Karpas-422 (cell line): ENCODE measurements at regions not wholly inside any gene's neighbourhood (a gene's known extent, or its start where the extent isn't known, plus 50 kb on each side); places are given as distances from the start of the nearest gene placed in this dataset.

Experiments used
- DNase-seq: peaks from one replicate; pipeline ENCODE4 v3.0.0-alpha.2; 2015
- H2AFZ ChIP-seq: fragments of 200-600 bp; sonication (generic); 2 replicates; pipeline ENCODE4 v1.6.1; 2014; ENCODE audit warnings: antibody characterized with exemption, low read length, mixed read lengths
- H3K27ac ChIP-seq: fragments of 200-600 bp; sonication (generic); 2 replicates; pipeline ENCODE4 v1.5.1; 2014; ENCODE audit warnings: mild to moderate bottlenecking, low read length, moderate library complexity
- H3K27me3 ChIP-seq: fragments of 200-600 bp; sonication (generic); 2 replicates; pipeline ENCODE4 v1.6.1; 2014; ENCODE audit warnings: low read length, mixed read lengths
- H3K36me3 ChIP-seq: fragments of 200-600 bp; sonication (generic); 2 replicates; pipeline ENCODE4 v1.6.1; 2014; ENCODE audit warnings: low read length, mixed read lengths; ENCODE audit not compliant: insufficient read depth
- H3K4me1 ChIP-seq: fragments of 200-600 bp; sonication (generic); 2 replicates; pipeline ENCODE4 v1.6.1; 2014; ENCODE audit warnings: mild to moderate bottlenecking, low read length, mixed read lengths
- H3K4me2 ChIP-seq: fragments of 200-600 bp; sonication (generic); 2 replicates; pipeline ENCODE4 v1.6.1; 2014; ENCODE audit warnings: low read length, low read depth, mild to moderate bottlenecking; ENCODE audit not compliant: poor library complexity, severe bottlenecking
- H3K4me3 ChIP-seq: fragments of 200-600 bp; sonication (generic); 2 replicates; pipeline ENCODE4 v1.5.1; 2014; ENCODE audit warnings: mild to moderate bottlenecking, antibody characterized with exemption, low read length, mixed read lengths
- H3K79me2 ChIP-seq: fragments of 200-600 bp; sonication (generic); 2 replicates; pipeline ENCODE4 v1.6.1; 2014; ENCODE audit warnings: mild to moderate bottlenecking, low read length, mixed read lengths
- H3K9ac ChIP-seq: fragments of 200-600 bp; sonication (generic); 2 replicates; pipeline ENCODE4 v1.6.0; 2014; ENCODE audit warnings: low read length
- H3K9me2 ChIP-seq: fragments of 200-600 bp; sonication (generic), shearing (Covaris generic); replicated peaks from 2 replicates; pipeline ENCODE4 v1.6.0; 2014; ENCODE audit warnings: mild to moderate bottlenecking, low read length, moderate library complexity; ENCODE audit not compliant: insufficient read depth
- H3K9me3 ChIP-seq: fragments of 300-700, 200-600 bp; sonication (generic); 2 replicates; pipeline ENCODE4 v1.6.1; 2014; ENCODE audit warnings: low read length, mixed read lengths
- H4K20me1 ChIP-seq: fragments of 200-600 bp; sonication (generic); 2 replicates; pipeline ENCODE4 v1.6.1; 2014; ENCODE audit warnings: mild to moderate bottlenecking, antibody characterized with exemption, low read length, low read depth; ENCODE audit not compliant: insufficient read depth

DNA sequence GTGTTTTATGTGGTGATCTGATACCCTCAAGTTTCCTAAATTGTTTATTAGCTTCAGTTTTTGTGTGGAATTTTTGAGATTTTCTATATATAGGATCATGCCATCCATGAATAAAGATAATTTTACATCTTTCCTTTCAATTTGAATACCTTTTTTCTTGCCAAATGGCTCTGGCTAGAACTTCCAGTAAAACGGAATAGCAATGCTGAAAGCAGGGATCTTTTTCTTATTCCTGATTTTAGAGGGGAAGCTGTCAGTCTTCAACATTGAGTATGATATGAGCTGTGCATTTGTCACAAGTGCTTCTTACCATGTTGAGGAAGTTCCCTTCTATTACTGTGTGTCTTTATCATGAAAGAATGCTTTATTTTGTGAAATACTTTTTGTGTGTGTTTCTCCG lies 618.8 kb downstream of the FGF9 start:
- Histone ChIP-seq H3K9me3 (no peaks in the 10 kb centered on the region), H3K79me2 (no peaks in the 10 kb centered on the region), H3K9ac (no peak overlapping the region), H3K4me2 (no peak overlapping the region), H3K27ac (no peak overlapping the region), H3K4me3 (no peak overlapping the region), H4K20me1 (no peaks in the 10 kb centered on the region), H3K27me3 (no peaks in the 10 kb centered on the region), H3K36me3 (no peaks in the 10 kb centered on the region), H3K4me1 (no peaks in the 10 kb centered on the region), H2AFZ (no peak overlapping the region), H3K9me2 (no peaks in the 10 kb centered on the region; the same call in 1 of the 2 replicates)
- DNase-seq, result no peak

GRCh38 chr13:22298530-22298929 lies 627.7 kb downstream of the FGF9 start:
- no peaks in the 10 kb centered on the region for H3K27me3 ChIP-seq
- peak; percentile 43 for DNase-seq
- no peak overlapping the region for H3K27ac ChIP-seq

DNA sequence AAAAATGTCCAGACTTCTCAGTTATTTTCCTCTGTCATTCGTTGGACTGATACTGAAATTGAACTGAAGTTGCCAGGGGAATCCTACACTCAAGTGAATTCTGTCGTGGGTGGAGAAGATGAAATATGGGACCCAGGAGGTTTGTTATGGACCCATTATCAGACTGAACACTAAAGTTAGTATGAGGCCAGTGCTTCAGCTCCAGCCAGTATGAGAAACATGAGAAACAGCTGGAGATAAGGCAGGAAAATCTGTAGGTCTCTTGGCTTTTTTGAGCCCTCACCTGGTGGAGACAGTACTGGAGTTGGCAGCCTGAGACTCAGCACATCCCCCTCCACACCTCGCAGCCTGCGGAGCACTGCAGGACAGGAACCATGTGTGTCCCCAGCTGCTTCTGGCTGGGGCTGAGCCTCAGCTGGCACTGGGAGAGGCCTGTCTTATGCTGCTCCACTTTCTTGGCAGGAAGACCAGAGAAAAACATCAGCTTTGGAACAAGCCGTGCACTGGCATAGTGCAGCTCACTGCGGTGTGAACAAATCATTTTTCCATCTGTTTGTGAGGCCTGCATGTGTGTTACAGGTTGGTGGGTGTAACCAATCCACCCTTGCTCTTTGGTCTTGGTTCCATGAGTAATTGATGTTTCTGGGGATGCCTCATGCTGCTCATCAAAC lies 641.0 kb downstream of the FGF9 start:
- H3K27me3 ChIP-seq, result no peaks in the 10 kb centered on the region
- H3K36me3 ChIP-seq, result no peaks in the 10 kb centered on the region

More at GRCh38 chr13:22298530-22298929, 627.7 kb downstream of the FGF9 start:
- Histone ChIP-seq H3K9me3 (no peaks in the 10 kb centered on the region), H3K4me2 (no peak overlapping the region), H3K9me2 (no peaks in the 10 kb centered on the region), H3K4me3 (no peak overlapping the region), H2AFZ (no peak overlapping the region), H3K36me3 (no peaks in the 10 kb centered on the region), H3K4me1 (no peaks in the 10 kb centered on the region), H3K79me2 (no peaks in the 10 kb centered on the region), H3K9ac (no peak overlapping the region), H4K20me1 (no peaks in the 10 kb centered on the region)

DNA sequence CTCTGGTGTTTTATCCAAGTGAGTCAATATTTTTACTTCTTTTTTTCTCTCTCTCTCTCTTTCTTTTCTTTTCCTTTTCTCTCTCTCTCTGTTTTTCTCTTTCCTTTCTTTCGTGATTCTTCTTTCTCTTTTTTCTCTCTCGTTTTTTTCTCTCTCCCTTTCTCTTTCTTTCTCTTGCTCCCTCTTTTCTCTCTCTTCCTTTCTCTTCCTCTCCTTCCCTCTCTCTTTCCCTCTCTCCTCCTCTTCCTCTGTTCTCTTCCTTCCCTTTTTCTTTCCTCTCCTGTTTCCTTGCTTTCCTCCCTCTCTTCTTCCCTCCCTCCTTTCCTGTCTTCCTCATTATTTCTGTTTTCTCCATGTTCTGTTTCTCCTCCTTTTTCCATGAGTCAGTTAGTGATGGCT lies 641.5 kb downstream of the FGF9 start:
- Histone ChIP-seq H3K9me3 (no peaks in the 10 kb centered on the region), H3K79me2 (no peaks in the 10 kb centered on the region), H4K20me1 (no peaks in the 10 kb centered on the region), H3K4me1 (no peaks in the 10 kb centered on the region), H2AFZ (no peak overlapping the region), H3K4me2 (no peak overlapping the region), H3K27me3 (peaks cover 2% of the 10 kb centered on the region; the same call in 1 of the 2 replicates), H3K36me3 (no peaks in the 10 kb centered on the region), H3K27ac (no peak overlapping the region), H3K4me3 (no peak overlapping the region), H3K9me2 (no peaks in the 10 kb centered on the region), H3K9ac (no peak overlapping the region)
- DNase-seq, result no peak

More for the DNA sequence above, 641.0 kb downstream of the FGF9 start:
- Histone ChIP-seq H4K20me1 (no peaks in the 10 kb centered on the region), H2AFZ (no peak overlapping the region), H3K9me2 (no peaks in the 10 kb centered on the region), H3K27ac (no peak overlapping the region), H3K9ac (no peak overlapping the region), H3K9me3 (no peaks in the 10 kb centered on the region), H3K4me2 (no peak overlapping the region), H3K4me3 (no peak overlapping the region), H3K79me2 (no peaks in the 10 kb centered on the region), H3K4me1 (no peaks in the 10 kb centered on the region)
- no peak for DNase-seq

GRCh38 chr13:22316494-22317025 lies 645.7 kb downstream of the FGF9 start:
- H3K9me3 ChIP-seq, result no peaks in the 10 kb centered on the region
- H3K4me1 ChIP-seq, result peaks cover 14% of the 10 kb centered on the region; the same call in 1 of the 2 replicates
- H3K36me3 ChIP-seq, result no peaks in the 10 kb centered on the region
- no peaks in the 10 kb centered on the region for H3K9me2 ChIP-seq
- no peak overlapping the region for H3K9ac ChIP-seq
- no peak for DNase-seq
- H3K4me2 ChIP-seq, result no peak overlapping the region
- no peak overlapping the region for H2AFZ ChIP-seq
- H3K79me2 ChIP-seq, result no peaks in the 10 kb centered on the region
- H3K27ac ChIP-seq, result no peak overlapping the region
- H3K27me3 ChIP-seq, result peaks cover 4% of the 10 kb centered on the region; the same call in 1 of the 2 replicates
- H3K4me3 ChIP-seq, result no peak overlapping the region
- H4K20me1 ChIP-seq, result no peaks in the 10 kb centered on the region

- no peaks in the 10 kb centered on the region for H3K79me2 ChIP-seq
- no peaks in the 10 kb centered on the region for H3K36me3 ChIP-seq
Observed at GRCh38 chr13:22320991-22321390, 650.1 kb downstream of the FGF9 start.

DNA sequence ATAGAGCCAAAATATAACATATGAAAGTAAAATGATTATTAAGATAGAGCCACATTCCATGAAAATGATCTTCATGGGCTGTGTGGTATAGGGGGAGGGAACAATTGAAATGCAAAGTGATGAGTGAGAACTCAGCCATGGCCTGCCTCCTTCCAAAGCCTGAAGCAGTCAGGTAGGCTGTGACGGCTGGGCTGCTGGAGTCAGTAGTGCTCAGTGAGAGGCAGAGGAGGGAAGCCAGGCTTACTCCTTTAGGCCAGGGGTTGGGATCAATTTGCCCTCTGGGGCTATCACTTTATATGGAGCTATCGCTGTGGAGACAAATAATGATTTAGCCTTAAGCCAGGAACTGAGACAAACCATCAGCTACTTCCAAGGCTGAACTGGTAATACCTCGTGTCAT lies 654.9 kb downstream of the FGF9 start:
- H3K9me2 ChIP-seq, result no peaks in the 10 kb centered on the region
- DNase-seq, result no peak
- H3K27ac ChIP-seq, result no peak overlapping the region
- no peak overlapping the region for H3K4me2 ChIP-seq
- H2AFZ ChIP-seq, result no peak overlapping the region
- H3K27me3 ChIP-seq, result no peaks in the 10 kb centered on the region
- peaks cover 6% of the 10 kb centered on the region; the same call in 1 of the 2 replicates for H3K4me1 ChIP-seq
- no peak overlapping the region for H3K4me3 ChIP-seq
- no peaks in the 10 kb centered on the region for H3K79me2 ChIP-seq
- no peaks in the 10 kb centered on the region for H4K20me1 ChIP-seq
- no peaks in the 10 kb centered on the region for H3K36me3 ChIP-seq
- H3K9ac ChIP-seq, result no peak overlapping the region
- no peaks in the 10 kb centered on the region for H3K9me3 ChIP-seq

More at GRCh38 chr13:22320991-22321390, 650.1 kb downstream of the FGF9 start:
- H3K27me3 ChIP-seq, result peaks cover 4% of the 10 kb centered on the region; the same call in 1 of the 2 replicates
- H3K9me3 ChIP-seq, result no peaks in the 10 kb centered on the region
- DNase-seq, result peak; percentile 70
- H3K9ac ChIP-seq, result no peak overlapping the region
- no peaks in the 10 kb centered on the region for H4K20me1 ChIP-seq
- no peak overlapping the region for H3K27ac ChIP-seq
- H3K9me2 ChIP-seq, result no peaks in the 10 kb centered on the region
- H2AFZ ChIP-seq, result no peak overlapping the region
- peaks cover 14% of the 10 kb centered on the region; the same call in 1 of the 2 replicates for H3K4me1 ChIP-seq
- no peak overlapping the region for H3K4me3 ChIP-seq
- no peak overlapping the region for H3K4me2 ChIP-seq

DNA sequence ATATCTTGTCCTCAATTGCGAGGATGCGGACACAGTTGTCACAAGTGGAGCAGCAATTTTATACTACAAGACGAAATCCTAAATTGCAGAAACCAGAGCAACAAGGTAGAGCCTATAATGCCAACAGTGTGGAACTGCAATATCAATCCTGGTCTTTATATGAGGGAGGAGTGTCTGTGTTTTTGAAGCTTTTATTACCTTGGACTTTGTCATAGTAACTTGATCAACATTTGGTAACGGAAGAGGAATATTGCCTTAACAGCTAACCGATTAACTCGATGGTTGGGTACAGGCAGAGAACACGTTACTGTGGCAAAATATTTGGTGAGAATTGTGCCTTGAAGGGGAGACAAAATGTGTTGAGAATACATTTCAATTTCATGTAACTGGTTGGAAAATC lies 661.5 kb downstream of the FGF9 start:
- Histone ChIP-seq H4K20me1 (no peaks in the 10 kb centered on the region), H3K4me2 (no peak overlapping the region), H3K27me3 (no peaks in the 10 kb centered on the region), H3K79me2 (no peaks in the 10 kb centered on the region), H2AFZ (no peak overlapping the region), H3K9me3 (no peaks in the 10 kb centered on the region), H3K9me2 (no peaks in the 10 kb centered on the region; the same call in 1 of the 2 replicates), H3K9ac (no peak overlapping the region), H3K36me3 (no peaks in the 10 kb centered on the region), H3K4me3 (no peak overlapping the region), H3K4me1 (no peaks in the 10 kb centered on the region), H3K27ac (no peak overlapping the region)
- no peak for DNase-seq
